Mesenteric fat pad (tissue), 1 donor: ENCODE measurements at regions not wholly inside any gene's neighbourhood (a gene's known extent, or its start where the extent isn't known, plus 50 kb on each side); places are given as distances from the start of the nearest gene placed in this dataset.

Experiments
- DNase-seq: peaks from one replicate; pipeline ENCODE4 v3.0.0-alpha.2; 2020; ENCODE audit warnings: low spot score
- donor health status: DM: yes; HTN: yes; CAD: no.

DNA sequence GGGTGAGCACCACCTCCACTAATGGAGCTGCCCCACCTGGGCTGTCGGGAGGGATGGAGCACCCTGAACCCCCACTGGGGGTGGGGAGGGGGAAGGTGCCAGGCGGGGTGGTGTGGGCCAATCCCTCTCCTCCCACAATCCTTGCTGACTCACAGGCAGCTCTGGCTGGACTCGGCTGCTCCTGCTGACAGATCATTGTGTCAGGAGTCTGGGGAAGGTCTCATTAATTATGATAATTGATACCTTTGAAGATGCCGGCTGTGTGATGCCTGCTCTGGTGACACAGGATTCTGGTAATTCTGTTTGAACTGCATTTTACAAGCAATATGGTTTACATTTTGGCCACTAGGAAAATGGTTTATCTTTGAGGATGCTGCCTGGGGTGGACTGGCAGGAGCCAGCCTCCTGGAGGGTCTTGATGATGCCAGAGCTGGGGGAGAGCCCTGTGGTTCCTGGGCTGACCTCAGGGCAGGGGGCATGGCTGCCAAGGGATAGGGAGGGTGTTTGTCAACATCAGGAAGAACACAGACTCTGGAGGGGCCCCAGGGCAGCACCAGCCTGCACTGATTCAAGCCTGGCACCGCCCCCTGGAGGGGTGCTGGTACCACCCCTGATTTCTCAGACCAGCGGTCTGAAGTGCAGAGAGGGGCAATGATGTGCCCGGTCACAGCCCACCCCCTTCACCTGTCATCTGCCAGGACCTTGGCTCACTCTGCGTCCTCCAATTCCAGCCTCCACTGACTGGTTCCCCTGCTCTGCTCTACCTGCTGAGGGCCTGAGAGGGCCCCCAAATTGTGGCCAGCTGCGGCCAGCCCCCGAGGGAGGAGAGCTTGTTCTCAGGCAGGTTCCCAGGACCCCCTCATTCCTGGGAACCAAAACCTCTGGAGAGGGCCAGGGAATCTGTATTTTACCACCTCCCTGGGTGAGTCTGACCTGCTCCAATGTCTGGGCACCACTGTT, 338.8 kb downstream of the MATN1 start:
- DNase-seq: peak; percentile 62

DNA sequence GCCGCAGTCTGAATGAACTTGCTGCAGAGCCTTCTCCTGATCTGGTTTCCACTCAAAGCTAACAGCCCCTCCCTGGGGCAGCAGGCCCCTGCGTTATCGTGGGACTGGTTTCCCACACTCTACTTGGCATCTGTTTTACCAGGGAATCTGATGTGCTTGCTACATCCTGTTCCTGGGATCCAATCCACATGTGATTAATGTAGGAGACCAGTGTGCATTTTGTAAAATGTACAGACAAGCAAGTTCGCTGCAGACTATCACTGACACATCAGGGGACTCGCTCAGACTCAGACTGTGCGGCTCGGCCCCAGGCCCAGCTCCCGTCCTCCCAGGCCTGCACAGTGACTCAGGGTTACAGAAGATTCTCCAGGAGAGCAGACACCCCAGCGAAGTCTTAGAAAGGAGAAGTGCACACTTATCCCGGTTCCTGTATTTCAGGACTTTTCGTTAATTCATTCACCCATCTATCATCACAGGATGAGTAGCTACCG, 340.1 kb downstream of the MATN1 start:
- no peak for DNase-seq

DNA sequence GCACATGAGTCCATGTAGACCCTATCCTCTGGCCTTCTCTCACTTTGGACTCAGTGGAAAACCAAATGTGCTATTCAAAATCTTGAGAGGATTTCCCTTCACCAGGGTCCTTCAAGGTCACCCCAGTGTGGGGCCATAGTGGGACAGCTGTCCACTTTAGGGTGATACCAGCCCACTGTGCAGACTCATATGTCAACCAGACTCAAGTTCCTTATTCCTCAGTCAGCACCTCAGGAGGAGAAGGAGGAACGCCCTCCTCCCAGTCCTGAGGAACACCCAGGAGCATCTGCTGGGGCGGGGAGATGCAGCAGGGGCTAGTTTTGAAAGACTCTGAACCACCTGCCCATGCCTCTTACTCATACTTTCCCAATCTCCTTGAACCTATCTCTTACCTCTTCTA, 340.9 kb downstream of the MATN1 start:
- peak; percentile 53 for DNase-seq

DNA sequence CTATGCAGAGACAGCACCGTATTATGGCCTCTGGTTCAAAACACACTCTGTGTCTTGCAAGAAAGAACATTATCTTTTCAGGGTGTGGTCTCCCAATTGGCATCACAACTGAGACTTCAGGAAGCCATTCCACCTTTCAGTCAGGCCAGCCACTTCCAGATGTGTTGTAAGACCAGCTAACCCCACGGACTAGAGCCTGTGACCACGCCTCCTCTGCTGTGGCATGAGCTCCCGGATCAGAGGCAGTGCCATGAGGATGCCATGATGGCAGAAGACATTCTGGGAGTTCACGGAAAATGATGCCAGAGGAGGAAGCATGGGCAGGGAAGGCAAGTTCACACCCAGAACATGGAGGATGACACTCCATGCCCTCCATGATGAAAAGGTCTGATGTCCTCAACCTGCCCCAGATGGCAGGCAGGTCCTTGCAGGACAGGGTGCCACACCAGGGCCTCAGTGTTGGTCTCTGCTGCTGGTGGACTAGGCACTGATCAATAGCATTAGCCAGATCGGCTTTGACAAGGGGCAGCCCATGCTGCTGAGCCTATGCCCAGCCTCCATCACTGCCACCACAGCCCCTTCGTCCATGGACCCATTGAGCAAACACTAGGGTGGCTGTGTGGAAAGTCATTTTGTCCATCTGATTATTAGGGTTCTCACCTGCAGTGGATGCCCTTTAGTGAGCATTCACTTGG, 341.6 kb downstream of the MATN1 start:
- DNase-seq: peak; percentile 55

DNA sequence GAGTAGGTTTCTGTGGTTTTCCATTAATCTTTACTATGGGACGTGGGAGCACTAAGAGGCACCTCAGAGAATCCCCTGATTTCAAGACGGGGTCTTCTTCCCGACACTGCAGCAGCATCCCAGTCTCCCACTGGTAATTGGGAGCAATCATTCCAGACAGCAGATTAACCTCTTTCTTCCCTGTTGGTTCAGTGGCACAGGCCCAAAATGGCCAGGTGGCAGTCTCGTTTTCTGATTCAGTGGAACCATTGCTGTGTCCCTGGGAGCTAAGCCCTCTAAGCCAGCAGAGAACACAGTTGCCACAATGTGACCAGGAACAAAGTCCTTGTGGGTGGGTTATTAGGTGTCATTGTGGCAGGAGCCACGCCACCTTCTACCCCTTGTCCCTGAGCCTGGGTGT, 342.1 kb downstream of the MATN1 start:
- peak; percentile 60 for DNase-seq

DNA sequence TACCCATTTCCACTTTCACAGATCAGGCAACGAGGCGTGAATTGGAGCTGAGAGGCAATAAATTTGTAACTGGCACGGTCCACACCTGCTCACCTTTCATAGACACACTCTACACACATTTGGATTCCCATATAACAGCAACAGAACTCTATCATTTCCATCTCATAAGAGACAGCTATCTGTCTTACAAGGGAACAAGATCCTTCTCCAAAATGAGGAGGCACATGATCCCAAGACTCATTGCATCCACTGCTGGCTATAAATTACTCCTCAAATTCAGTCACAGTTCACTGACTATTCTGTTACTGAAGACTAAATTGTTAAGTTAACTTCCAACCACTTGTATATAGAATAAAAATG, 342.8 kb downstream of the MATN1 start:
- no peak for DNase-seq

DNA sequence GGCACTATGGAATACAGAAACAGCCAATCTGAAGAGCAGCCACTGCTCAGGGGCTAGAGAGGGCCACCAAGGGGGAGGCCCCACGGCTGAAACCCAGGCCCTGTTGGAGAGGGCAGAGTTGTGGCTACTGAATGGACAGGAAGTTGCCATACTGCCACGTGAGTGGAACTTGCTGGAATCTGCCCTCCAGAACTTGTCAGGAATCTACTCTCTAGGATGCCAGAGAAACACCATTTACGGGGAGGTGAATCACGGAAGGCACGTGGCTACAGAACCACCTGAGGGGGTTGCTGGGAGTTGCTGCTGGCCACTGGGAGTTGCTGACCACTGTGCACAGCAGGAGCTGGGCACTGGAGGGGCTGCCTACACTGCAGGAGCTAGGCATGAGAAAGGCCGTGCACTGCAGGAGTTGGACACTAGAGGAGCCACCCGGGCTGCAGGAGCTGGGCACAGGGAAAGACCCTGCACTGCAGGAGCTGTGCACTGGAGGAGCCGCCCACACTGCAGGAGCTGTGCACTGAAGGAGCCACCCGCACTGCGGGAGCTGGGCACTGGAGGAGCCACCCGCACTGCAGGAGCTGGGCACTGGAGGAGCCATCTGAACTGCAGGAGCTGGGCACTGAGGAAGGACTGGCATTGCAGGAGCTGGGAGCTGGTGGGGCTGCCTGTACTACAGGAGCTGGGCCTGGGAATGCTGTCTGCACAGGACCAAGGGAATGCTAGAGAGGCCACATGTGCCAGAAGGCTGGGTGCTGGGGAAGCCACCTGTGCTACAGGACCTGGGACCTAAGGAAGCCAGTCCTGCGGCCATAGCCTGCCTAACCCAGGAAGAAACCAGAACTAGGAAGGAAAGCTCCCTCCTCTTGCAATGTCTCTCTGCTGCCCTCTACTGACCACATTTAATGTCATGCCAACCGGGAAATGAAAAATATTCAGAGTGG, 343.4 kb downstream of the MATN1 start:
- peak; percentile 76 for DNase-seq

DNA sequence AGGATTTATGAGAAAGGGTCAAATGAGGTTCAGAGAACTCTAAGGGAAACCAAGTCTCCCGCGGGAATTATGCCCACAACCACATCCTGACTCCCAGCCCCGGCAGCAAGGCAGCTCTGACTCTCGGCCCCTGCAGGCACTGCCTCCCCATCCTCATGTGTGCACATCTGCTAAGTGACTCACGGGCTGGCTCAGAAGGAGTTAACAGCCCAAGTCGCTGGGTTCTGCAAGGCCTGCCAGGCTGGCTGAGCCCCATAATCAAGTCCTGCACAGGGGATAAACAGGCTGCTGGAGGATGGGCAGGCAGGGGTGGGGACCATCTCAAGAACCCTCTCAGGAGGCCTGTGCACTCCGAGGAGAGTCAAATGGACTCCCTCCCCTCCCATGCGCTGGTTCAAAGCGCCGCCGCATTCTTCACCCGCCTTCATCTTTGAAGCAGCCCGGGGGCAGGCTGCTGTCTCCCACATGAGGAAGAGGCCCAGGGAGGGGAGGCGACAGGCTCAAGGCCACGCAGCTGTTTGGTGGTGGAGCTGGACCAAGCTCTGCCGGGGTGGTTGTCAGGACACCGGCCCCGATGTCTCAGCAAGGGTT, 344.3 kb downstream of the MATN1 start:
- peak; percentile 77 for DNase-seq

DNA sequence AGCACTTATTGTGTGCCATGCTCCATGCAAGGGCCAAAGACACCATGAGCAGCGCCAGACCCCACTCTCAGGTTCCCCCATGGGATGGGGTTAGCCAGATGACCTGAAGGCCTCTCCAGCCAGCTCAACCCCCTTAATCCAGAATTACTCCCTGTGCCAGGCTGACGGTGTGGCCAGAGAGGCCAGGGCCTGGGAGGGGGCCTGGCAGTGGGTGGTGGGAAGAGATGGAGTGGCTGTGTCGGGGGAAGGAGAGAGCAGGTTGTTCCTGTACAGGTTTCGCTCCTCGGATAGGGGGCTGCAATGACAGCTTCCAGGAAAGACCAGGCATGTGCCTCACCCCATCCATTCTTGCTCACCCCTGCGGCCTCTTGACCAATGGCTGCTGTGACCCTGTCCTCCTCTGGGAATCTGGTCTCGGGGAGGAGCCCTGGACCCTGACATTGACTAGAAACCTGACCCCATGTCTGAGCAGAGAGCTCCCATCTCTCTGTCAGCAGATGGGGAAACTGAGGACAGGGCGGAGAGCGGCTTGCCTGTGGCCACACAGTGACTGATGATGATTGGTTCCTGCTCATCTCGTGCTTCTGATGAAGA, 345.3 kb downstream of the MATN1 start:
- DNase-seq: peak; percentile 68

DNA sequence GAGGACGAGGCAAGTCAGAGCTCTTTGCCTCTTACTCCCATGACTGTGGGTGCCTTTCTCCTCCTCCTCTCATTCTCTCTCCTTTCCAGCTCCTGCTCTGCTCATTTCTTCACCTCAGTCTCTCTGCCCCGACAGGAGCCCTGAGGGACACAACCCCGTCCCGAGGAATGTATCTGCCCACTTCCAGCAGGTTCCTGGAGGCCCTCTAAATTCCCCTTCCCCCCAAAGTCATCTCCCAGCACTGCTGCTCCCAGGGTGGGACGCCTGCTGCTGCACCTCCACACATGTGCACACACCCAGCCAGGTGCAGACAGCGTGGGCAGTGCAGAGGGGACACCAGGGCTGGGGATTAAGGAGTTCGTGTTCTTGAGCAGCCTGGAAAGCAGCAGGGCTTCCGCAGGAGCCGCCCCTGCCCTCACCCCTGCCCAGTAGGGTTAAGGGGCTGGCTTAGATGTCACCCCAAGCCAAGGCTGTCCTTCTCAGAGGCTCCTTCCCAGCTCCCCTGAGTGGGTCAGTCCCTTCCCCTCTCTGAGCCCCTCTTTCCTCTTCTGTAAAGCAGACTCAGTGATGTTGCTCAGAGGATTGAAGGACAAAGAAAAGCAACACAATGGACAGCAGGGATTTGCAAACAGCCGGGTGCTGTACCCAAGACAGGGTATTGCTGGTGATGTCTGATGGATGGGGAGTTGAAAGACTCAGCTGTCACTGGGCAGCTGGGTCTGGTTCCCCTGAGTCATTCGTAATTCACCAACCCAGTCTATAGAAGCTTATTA, 346.0 kb downstream of the MATN1 start:
- peak; percentile 65 for DNase-seq

DNA sequence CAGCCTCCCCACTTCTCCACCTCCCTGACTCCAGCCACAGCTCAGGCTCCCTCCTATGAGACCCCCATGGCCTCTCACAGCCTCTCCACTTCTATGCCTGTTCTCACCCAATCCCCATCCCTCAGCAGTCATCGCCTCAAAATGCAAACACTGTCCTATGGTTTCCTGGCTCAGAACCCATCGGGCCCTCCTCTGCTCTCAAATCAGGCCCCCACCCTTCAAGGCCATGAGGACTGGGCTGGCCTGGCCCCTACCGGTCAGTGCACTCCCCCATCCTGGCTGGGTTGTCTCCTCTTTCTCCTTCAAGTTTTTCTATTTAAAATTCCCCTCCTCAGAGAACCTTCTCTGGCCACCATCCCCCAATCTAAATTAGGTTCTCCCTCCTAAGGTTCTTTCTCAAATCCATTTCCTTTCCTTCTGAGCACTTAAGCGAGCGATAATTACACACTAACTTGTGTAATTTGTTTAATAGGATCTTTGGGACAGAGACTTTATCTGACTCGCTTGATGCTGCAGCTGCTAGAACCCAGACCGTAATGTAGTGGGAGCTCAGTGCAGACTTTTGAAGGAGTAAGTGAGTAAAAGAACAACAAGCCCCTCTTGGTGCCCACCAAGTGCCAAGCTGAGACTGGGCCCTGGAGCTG, 347.2 kb downstream of the MATN1 start:
- DNase-seq: peak; percentile 65

DNA sequence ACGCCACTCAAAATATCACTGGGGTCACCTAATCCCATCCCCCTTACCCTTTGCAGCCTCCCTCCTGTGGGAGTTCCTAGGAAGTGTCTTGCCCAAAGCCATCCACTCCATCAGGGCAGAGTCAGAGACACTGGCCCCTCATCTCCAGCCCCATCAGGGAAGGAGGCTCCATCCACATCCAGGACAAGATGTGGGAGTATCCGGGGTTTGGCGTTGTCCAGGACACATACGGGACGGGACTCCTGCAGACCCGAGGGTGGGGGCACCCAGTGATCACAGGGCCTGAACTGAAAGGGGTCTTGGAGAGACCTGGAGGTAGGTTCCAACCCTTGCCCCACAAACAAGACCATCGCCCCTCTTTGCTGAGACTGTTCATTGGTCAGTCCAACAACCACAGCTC, 348.2 kb downstream of the MATN1 start:
- peak; percentile 45 for DNase-seq

DNA sequence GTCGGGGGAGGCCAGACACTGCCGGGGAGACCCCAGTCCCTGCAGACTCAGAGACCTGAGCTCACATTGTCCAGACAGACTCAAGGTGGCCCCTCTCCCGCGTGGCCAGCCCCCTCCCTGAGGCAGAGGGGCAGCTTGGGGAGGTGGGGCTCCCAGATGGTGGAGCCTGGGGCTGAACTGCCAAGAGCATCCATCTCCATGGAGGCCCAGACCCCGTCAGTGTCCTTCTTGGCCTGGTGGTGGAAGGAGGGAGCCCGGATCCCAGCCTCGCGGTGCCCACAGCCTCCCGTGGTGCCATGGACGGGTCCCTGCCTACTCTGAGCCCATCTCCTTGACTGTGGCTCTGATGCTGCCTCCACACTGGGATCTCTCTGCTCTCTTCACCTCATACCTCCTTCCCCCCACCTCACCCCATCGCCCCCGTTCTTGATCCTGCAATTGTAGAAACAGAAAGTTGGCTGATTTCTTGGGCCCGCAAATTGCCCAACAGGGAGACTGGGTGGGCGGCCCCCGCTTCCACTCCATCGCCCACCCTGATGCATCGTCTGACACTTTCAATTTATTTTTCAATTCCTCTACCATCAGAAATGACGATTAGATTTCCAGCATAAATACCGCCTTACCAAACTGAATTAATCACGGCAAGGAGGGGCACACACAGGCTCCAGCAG, 348.9 kb downstream of the MATN1 start:
- DNase-seq: peak; percentile 72

DNA sequence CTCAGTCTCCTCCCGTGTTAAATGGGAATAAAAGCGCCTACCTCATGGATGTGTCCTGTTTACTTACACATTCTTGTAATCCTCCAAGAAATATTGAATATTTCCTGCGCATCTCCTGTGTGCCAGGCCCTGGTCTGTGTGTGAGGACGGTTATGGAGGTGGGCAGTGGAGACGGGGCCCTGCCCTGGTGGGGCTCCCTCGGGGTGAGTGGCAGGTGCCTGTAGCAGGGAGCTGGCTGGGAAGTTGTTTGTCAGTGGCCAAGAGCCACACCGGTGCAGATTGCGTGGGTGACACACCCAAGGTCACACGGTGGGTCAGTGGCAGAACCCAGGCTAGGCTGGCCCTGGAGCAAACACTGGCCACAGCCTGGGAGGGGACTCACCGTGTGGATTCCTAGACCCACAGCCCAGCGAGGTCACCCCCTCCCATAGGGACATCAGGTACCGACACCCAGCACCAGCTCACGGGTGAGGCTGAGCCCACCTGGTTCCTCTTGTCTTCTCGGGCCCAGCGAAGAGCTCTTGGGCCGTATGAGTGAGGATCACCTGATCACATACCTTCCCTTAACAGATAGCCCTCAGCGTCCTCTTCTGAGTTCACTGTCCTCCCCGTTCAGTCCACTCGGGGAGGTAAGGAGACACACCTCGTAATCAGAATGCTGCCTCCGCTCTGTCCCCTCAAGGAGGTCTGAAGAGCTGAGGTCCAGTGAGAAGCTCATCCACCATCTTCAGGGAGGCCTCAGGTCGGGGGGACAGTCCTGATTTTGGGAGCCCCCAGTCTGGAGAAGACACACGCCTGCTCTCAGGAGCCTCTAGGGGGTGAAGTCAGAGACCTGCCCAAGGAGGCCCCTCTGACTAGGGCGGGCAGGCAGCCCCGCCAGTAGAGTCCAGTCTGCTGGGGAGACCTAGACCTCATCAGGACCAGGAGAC, 349.6 kb downstream of the MATN1 start:
- peak; percentile 83 for DNase-seq

DNA sequence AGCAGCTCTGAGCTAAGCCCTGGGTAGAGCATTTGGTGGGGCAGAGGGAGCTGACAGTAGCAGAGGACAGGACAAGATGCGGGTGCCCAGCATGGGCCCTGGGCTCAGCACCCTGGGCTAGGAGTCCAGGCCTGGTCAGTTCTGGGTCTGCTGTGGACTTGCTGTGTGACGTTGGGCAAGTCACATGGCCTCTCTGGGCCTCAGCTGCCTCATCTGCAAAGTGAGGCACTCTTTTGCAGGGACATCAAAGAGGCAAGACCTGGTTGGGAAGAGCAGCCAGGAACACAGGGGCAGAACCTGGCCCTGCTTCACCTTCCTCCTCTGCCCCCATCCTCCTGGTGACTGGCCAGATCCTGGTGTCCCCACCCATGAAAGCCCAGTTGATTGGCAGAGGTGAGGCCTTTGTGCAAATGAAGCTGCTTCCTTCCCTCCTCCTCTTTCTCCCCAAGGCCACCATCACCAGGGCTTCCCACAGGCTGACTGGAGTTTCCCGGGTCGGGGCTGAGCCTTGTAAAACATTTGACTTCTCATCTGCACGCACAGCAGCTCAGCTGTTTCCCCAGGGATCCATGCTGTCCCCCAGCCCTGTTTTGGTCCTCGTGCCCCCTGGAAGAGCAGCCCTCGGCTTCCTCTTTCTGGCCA, 350.5 kb downstream of the MATN1 start:
- DNase-seq: peak; percentile 67

DNA sequence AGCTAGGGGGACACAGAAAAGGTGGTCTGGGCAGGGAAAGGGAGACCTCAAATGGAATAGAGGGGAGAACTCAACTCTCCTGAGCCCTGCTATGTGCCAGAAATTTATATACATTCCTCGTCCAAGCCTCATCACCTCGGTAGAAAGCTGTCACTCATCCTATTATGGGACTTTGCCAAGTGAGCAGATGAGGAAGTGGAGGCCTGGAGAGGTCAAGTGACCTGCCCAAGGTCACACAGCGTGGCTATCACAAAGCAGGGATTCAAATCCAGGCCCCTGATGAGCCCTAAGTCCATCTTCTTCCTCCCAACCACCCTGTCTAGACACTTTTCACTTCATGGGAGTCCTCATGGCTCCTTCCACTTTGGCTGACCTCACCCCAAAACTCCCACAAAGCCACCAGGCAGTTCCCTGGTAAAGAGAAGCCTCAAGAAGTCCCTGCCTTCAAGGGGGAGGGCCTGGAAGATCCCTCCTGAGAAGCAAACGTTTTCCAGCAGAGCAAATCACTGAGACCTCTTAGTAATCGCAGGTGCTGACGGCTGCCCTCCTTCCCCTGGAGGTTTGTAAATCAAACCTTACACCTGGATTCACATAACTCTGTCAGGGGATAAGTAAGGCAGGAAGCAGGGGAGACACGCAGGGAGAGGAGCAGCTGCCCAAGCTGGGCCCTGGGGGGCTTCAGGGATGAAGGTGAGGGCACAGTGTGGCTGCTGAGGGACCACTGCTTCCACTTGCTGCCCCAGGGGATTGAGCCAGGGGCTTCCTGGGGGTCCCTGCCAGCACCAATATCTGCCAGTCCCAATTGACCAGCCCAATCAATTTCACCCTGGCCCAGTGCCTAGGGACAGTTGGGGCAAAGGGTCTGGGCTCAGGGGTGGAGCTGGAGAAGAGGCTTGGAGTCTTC, 351.2 kb downstream of the MATN1 start:
- DNase-seq: peak; percentile 47
